Motor neuron (in vitro differentiated cells): ENCODE measurements at regions not wholly inside any gene's neighbourhood (a gene's known extent, or its start where the extent isn't known, plus 50 kb on each side); places are given as distances from the start of the nearest gene placed in this dataset.

Source experiments
- ATAC-seq, 8 experiments: fragments of 200-7000 bp; cut with Tn5 transposase; replicated peaks in 6 of 8; 2 replicates each; pipeline ENCODE4 v1.8.0; 2021; ENCODE audit warnings: mild to moderate bottlenecking in 8 of 8, moderate library complexity in 8 of 8
- H3K27ac ChIP-seq, 2 donors: fragments of 250-450 bp; sonication (Bioruptor Pico); 2 replicates each; pipeline ENCODE4 v1.9.0; 2021; ENCODE audit warnings: antibody characterized with exemption in 2 of 2, mild to moderate bottlenecking in 2 of 2, moderate library complexity in 1 of 2
- H3K4me1 ChIP-seq, 2 donors: fragments of 250-450 bp; sonication (Bioruptor Pico); replicated peaks in 1 of 2; 2 replicates each; pipeline ENCODE4 v1.6.1; 2021; ENCODE audit warnings: antibody characterized with exemption in 2 of 2, mild to moderate bottlenecking in 2 of 2, moderate library complexity in 1 of 2
- H3K4me3 ChIP-seq, 5 donors: fragments of 250-450 bp; sonication (Bioruptor Pico); 2 replicates each; pipeline ENCODE4 v1.9.0; 2021; ENCODE audit warnings: antibody characterized with exemption in 5 of 5, mild to moderate bottlenecking in 5 of 5, moderate library complexity in 4 of 5
- WGBS, 10 experiments: fragments of 450-650 bp; shearing (Covaris generic); methylation state at CpG; one replicate each; pipeline ENCODE4 v1.0.0; 2022; 5-methylcytosine and 5-hydroxymethylcytosine counted together
- in situ Hi-C, 9 experiments: fragments of 400-800 bp; cut with MboI; loops; one replicate each; pipeline ENCODE4 v1.15.0; 2021; ENCODE audit warnings: low sequenced_read_pairs in 9 of 9, low pct_unique_long_range_greater_than_20kb in 2 of 9; ENCODE audit not compliant: unreplicated experiment in 9 of 9

GRCh38 chr11:134565343-134565891 is 153.4 kb upstream of the B3GAT1 start:
- H3K27ac ChIP-seq: no peak overlapping the region
- WGBS, 10 experiments: 50 to 88% (median 79%) methylated on average over 7 to 12 of the region's 12 CpGs
- in situ Hi-C loops: no loop called here
- H3K4me1 ChIP-seq: peaks cover 3 to 18% of the 10 kb centered on the region in 2 donors
- H3K4me3 ChIP-seq: no peak overlapping the region
- ATAC-seq: no peak

- H3K27ac ChIP-seq: no peak overlapping the region
- WGBS, 10 experiments: 3 to 100% (median 59%) methylated on average over 1 to 6 of the region's 6 CpGs
- peaks cover 3 to 25% of the 10 kb centered on the region in 2 donors for H3K4me1 ChIP-seq
- H3K4me3 ChIP-seq: no peak overlapping the region
- no peak for ATAC-seq
- in situ Hi-C loops: no loop called here
Observed at GRCh38 chr11:134564472-134565200, 152.6 kb upstream of the B3GAT1 start.

GRCh38 chr11:134562941-134563471 is 151.0 kb upstream of the B3GAT1 start:
- H3K27ac ChIP-seq: no peak overlapping the region
- 28 to 100% methylated on average over 1 to 2 of the region's 7 CpGs; no CpG with 5 or more reads in 8 of the 10 experiments for WGBS, 10 experiments
- no peak overlapping the region for H3K4me3 ChIP-seq
- no peak for ATAC-seq
- H3K4me1 ChIP-seq: peaks cover 3 to 25% of the 10 kb centered on the region in 2 donors
- in situ Hi-C loops: no loop called here

- ATAC-seq: peak in 6 of 8 experiments; percentile 29 to 91 (median 82)
- 0 to 74% (median 34%) methylated on average over 1 to 3 of the region's 4 CpGs; no CpG with 5 or more reads in 2 of the 10 experiments for WGBS, 10 experiments
- in situ Hi-C loops: no loop called here
- Histone ChIP-seq H3K4me3 (no peak overlapping the region), H3K27ac (no peak overlapping the region), H3K4me1 (peaks cover 3 to 25% of the 10 kb centered on the region in 2 donors)
Observed at GRCh38 chr11:134562196-134562595, 150.2 kb upstream of the B3GAT1 start.

GRCh38 chr11:134561331-134561720 is 149.3 kb upstream of the B3GAT1 start:
- WGBS, 10 experiments: 12 to 100% (median 57%) methylated on average over 1 to 5 of the region's 8 CpGs; no CpG with 5 or more reads in 6 of the 10 experiments
- Histone ChIP-seq H3K4me1 (peaks cover 3 to 25% of the 10 kb centered on the region in 2 donors), H3K27ac (no peak overlapping the region), H3K4me3 (no peak overlapping the region)
- in situ Hi-C loops: no loop called here
- no peak for ATAC-seq

- ATAC-seq: peak in 6 of 8 experiments; percentile 19 to 66 (median 28)
- no peak overlapping the region for H3K27ac ChIP-seq
- H3K4me1 ChIP-seq: peaks cover 3 to 25% of the 10 kb centered on the region in 2 donors
- H3K4me3 ChIP-seq: no peak overlapping the region
- in situ Hi-C loops: no loop called here
- 0 to 80% (median 50%) methylated on average over 1 to 7 of the region's 12 CpGs; no CpG with 5 or more reads in 1 of the 10 experiments for WGBS, 10 experiments
Observed at GRCh38 chr11:134560566-134561330, 148.7 kb upstream of the B3GAT1 start.

- ATAC-seq: peak in 6 of 8 experiments; percentile 12 to 57 (median 32)
- no peak overlapping the region for H3K4me3 ChIP-seq
- in situ Hi-C loops: no loop called here
- no peak overlapping the region for H3K27ac ChIP-seq
- WGBS, 10 experiments: 20 to 100% (median 58%) methylated on average over 1 to 5 of the region's 6 CpGs; no CpG with 5 or more reads in 4 of the 10 experiments
- peaks cover 3 to 25% of the 10 kb centered on the region in 2 donors for H3K4me1 ChIP-seq
Observed at GRCh38 chr11:134560066-134560465, 148.0 kb upstream of the B3GAT1 start.

GRCh38 chr11:134559602-134559962 is 147.5 kb upstream of the B3GAT1 start:
- no peak overlapping the region for H3K27ac ChIP-seq
- 0 to 88% (median 65%) methylated on average over 1 to 6 of the region's 9 CpGs; no CpG with 5 or more reads in 5 of the 10 experiments for WGBS, 10 experiments
- no peak for ATAC-seq
- in situ Hi-C loops: no loop called here
- H3K4me3 ChIP-seq: no peak overlapping the region
- H3K4me1 ChIP-seq: peaks cover 3 to 25% of the 10 kb centered on the region in 2 donors

GRCh38 chr11:134558916-134559601 is 147.0 kb upstream of the B3GAT1 start:
- no peak overlapping the region for H3K27ac ChIP-seq
- peaks cover 3 to 25% of the 10 kb centered on the region in 2 donors for H3K4me1 ChIP-seq
- in situ Hi-C loops: no loop called here
- WGBS, 10 experiments: 0 to 88% (median 56%) methylated on average over 1 to 5 of the region's 16 CpGs; no CpG with 5 or more reads in 1 of the 10 experiments
- ATAC-seq: no peak
- no peak overlapping the region for H3K4me3 ChIP-seq

GRCh38 chr11:134558258-134558835 is 146.3 kb upstream of the B3GAT1 start:
- ATAC-seq: no peak
- H3K27ac ChIP-seq: no peak overlapping the region
- WGBS, 10 experiments: 10 to 100% (median 67%) methylated on average over 1 to 4 of the region's 4 CpGs; no CpG with 5 or more reads in 1 of the 10 experiments
- peaks cover 3 to 25% of the 10 kb centered on the region in 2 donors for H3K4me1 ChIP-seq
- in situ Hi-C loops: no loop called here
- no peak overlapping the region for H3K4me3 ChIP-seq

- ATAC-seq: no peak
- Histone ChIP-seq H3K4me3 (no peak overlapping the region), H3K4me1 (peaks cover 3 to 23% of the 10 kb centered on the region in 2 donors), H3K27ac (no peak overlapping the region)
- 18 to 100% (median 83%) methylated on average over 1 to 6 of the region's 6 CpGs for WGBS, 10 experiments
- in situ Hi-C loops: no loop called here
Observed at GRCh38 chr11:134557571-134558257, 145.7 kb upstream of the B3GAT1 start.

- no peak for ATAC-seq
- WGBS, 10 experiments: 0 to 100% (median 83%) methylated on average over 1 to 4 of the region's 4 CpGs; no CpG with 5 or more reads in 5 of the 10 experiments
- in situ Hi-C loops: no loop called here
- no peak overlapping the region for H3K4me3 ChIP-seq
- no peak overlapping the region for H3K27ac ChIP-seq
- H3K4me1 ChIP-seq: peaks cover 3 to 15% of the 10 kb centered on the region in 2 donors
Observed at GRCh38 chr11:134556186-134556585, 144.1 kb upstream of the B3GAT1 start.
